ENCODE measurements at regions not wholly inside any gene's neighbourhood (a gene's known extent, or its start where the extent isn't known, plus 50 kb on each side); places are given as distances from the start of the nearest gene placed in this dataset.

GRCh38 chr7:31284106-31284505 lies 56.4 kb downstream of the NEUROD6 start:
- DNase-seq, result peak in 1 of 2 experiments; percentile 21

DNA sequence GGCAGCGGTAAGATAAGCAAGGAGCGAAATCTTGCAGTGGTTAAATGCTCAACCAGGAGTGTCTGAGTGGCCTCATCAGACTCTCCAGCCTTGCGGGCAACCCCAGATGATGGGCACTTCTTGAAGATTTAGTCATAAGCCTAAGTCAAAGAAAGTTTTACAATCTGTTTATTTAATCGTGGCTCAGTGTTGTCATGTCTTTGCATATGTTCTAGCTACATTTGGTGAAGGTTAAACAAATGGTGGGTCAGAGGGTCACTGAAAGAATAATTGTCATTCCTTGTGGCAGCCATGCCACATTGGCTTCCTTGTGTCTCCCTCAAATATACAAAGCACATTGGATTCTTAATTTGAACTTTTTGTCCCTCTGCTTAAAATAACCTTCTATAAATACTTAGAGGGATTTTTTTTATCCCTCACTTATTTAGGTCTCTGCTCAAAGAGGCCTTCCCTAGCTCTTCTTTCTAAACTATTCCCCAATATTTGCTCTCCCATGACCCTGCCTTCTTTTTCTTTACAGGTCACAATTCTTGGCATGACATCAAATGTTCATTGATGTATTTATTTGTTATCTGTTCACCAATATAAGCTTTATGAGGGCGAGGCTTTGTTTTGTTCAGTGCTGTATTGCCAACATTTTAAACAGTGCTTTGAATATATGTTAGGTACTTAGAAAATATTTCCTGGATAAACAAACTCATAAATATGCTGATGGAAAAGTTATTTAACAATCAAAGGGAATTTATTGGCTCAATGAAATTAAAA lies 68.7 kb downstream of the NEUROD6 start:
- no peak for DNase-seq

- no peak for DNase-seq
These were observed 73.0 kb downstream of the NEUROD6 start for GRCh38 chr7:31267486-31267885.

GRCh38 chr7:31263338-31263737 lies 77.2 kb downstream of the NEUROD6 start:
- no peak for DNase-seq

DNA sequence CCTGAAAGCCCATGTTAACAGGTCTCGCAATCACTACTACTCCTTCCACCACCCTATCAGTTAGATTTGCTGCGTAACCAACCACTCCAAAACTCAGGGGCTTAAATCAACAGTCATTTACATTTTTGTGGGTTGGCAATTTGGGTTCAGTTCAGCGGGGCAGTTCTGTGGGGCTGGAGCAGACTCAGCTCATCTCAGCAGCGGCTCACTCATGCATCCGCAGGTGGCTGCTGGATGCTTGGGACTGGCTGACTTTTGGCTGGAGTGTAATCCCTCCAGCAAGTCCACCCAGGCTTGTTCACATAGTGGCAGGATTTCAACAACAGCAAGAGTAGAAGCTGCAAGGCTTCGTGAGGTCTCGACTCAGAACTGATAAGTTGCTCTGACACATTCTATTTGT lies 79.2 kb downstream of the NEUROD6 start:
- no peak for DNase-seq

DNA sequence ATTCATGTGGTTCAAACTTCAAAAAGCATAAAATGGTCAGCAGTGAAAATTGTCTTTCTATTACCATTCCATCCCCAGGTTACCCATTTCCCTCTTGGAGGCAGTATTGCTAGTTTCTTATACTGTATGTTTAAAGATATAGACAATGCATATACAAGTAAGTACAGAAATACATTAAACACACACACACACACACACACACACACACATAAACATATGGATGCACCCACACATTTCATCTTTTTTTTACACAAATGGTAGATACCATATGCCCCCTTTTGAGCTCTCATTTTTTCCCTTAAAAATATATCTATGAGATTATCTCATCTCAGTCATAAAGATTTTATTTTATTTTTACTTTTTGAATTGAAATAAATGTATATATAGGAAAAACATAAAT lies 79.7 kb downstream of the NEUROD6 start:
- DNase-seq, result no peak

DNA sequence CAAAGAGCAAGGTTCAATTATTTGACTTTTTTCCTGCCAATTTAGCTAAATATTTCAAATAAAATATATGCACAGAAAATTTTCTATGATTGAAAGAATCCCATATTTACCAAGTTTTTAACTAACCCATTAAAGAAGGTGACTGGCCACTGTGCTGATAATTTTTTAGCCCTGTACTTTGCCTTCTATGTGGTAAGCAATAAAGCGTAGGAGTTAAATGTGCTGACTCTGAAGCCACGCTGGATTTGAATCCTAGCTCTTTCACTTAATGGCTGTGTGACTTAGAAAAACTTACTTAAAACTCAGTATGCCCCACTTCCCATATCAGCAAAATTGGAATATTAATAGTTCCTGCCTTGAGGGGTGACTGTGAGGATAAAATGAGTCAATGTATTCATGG lies 82.1 kb downstream of the NEUROD6 start:
- DNase-seq, result no peak

- no peak for DNase-seq
These were observed 84.0 kb downstream of the NEUROD6 start for GRCh38 chr7:31256506-31256905.

GRCh38 chr7:31254926-31255325 lies 85.6 kb downstream of the NEUROD6 start:
- no peak for DNase-seq

- DNase-seq, result no peak
These were observed 87.0 kb downstream of the NEUROD6 start for GRCh38 chr7:31253532-31253931.

GRCh38 chr7:31251441-31251840 lies 89.1 kb downstream of the NEUROD6 start:
- no peak for DNase-seq

- no peak for DNase-seq
These were observed 90.9 kb downstream of the NEUROD6 start for GRCh38 chr7:31249671-31250070.

DNA sequence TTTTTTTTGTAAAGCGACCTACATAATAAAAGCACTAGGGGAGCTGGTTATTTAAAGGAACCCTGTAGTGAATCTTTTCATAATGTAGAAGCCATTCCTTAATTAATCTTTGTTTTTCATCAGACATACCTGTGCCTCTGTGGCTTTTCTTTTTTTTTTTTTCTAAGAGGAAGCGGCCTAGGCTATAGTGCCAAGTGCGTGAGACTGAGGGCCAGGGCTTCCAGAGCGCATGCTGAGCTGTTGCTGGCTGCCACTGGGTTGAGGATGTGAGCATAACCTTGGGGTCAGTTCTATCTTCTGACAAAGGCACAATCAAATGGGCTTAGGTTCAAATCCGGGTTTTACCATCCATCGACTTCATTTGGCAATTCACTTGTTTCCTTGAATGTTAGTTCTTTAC lies 103.7 kb downstream of the NEUROD6 start:
- no peak for DNase-seq

DNA sequence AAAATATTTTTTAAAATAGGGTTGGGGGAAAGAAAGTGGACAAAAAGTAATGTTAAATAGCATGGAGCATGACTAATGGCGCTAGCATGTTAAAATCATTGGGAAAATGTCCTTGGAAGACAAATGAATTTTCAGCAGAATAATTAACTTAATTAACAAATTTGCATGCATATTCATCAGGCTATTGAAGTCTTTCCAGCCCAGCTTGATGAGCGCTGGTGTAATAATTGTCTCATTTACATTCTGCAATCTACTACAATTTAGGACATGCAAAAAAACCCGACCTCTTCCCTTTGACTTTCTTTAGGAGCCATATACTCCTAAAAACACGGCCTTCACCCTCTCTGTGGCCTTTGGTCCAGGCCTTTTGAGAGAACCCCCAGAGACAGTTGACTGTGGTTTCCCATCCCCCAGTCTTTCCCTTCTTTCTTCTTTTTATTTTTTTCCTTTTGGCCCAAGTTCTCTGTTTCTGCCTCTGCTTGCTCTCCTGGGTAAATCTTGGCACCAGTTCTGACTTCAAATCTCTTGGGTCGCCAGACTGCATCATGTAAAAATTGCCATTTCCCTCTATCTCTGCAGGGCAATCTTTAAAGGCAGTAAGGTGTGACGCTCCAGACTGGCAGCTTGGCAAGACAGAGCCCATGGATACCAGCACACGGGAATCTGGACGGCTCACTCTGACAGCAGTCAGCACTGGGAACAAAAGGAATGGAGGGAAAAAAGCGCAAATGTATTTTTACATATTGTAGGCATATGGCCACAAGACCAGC lies 105.5 kb downstream of the NEUROD6 start:
- no peak for DNase-seq

DNA sequence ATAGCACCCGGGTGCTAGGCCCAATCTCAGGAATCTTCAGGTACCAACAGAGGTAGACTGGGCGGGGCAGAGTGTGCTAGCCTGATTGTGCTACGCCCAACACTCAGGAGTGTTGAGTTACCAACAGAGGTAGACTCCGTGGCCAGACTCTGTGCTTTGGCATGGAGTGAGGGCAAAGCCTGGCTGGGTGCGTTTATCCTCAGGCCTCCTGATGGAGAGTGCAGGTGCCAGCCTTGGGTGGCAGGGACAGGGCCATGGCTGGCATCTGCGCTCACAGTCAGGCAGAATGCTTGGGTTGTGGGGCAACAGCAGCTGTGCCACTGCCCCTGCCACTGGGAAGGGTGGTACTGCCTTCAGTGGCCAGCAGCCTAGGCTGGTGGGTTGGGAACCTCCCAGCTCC lies 111.6 kb downstream of the NEUROD6 start:
- no peak for DNase-seq

DNA sequence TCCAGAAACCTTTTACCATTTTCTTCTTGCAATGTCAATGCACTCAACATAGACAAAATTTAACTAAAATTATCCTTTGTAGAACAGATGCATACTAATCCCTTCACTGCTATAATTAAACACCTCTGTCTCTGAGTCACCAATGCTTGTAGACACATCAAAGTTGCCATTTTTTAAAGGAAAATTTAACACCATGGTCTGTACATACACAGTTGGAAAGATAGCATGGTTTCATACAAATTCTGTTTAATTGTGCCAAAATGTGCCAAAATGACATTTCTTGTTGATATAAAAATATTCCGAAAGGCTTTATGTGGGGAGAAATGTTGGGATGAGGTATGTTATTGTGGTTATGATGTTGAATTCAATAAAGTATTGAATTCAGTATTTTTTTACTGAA lies 125.8 kb downstream of the NEUROD6 start:
- DNase-seq, result no peak

GRCh38 chr7:31211281-31211680 lies 129.2 kb downstream of the NEUROD6 start:
- DNase-seq, result no peak

DNA sequence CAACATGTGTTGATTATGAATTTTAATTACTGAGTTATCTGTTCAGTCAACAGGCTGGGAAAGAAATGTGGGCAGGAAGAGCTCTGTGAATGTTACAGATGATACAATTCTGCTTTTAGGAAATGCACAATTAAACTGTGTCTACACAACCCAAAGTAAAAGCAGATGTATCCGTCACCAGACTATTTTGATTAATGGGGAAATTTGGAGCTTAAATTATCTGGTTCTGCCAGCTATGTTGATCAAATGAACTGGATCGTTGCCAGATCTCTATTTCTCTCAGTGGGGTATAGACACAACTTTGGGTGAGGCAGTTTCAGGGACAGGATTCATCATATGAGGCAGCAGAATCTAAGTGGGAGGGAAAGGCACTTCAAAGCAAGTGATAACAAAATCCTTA lies 136.5 kb downstream of the NEUROD6 start:
- DNase-seq, result no peak

- DNase-seq, result no peak
These were observed 137.0 kb downstream of the NEUROD6 start for GRCh38 chr7:31203551-31203950.

GRCh38 chr7:31202801-31203200 lies 137.7 kb downstream of the NEUROD6 start:
- no peak for DNase-seq

- peak; percentile 69 for DNase-seq
These were observed 140.9 kb downstream of the ADCYAP1R1 start for GRCh38 chr7:31192986-31193385.

GRCh38 chr7:31190906-31191305 lies 138.8 kb downstream of the ADCYAP1R1 start:
- no peak for DNase-seq

GRCh38 chr7:31186202-31186601 lies 134.1 kb downstream of the ADCYAP1R1 start:
- DNase-seq, result no peak

GRCh38 chr7:31175672-31176071 lies 123.6 kb downstream of the ADCYAP1R1 start:
- no peak for DNase-seq

GRCh38 chr7:31171984-31172383 lies 119.9 kb downstream of the ADCYAP1R1 start:
- no peak for DNase-seq
